ENCODE measurements at regions not wholly inside any gene's neighbourhood (a gene's known extent, or its start where the extent isn't known, plus 50 kb on each side); places are given as distances from the start of the nearest gene placed in this dataset.

DNA sequence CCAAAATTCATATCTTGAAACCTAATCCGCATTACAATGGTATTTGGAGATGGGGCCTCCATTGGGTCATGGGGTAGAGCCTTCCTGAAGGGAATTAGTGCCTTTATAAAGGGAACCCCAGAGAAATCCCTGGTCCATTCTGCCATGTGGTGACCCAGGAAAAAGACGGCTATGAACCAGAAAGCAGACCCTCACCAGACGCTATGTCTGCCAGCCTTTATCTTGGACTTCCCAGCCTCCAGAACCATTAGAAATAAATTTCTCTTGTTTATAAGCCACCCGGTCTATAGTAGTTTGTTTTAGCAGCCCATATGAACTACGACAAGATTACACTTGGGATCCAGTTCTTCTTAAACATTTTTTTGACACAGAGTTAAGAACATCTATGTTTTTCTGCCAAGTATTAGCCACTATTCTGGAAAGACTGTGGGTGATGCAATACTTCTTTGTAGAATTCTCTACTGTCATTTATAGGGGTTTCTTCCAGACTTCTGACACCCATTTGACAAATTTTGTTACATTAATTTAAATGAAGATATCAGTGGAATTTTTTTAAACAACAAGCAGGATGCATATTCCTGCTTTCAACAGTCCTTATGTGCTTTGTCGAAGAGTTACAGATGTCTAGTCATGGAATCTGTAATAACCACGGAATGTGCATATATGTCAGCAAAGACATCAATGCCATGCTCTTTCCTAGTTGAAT is 572.4 kb downstream of the NR2F1-AS1 start:
- TF ChIP-seq, protein P1, sequence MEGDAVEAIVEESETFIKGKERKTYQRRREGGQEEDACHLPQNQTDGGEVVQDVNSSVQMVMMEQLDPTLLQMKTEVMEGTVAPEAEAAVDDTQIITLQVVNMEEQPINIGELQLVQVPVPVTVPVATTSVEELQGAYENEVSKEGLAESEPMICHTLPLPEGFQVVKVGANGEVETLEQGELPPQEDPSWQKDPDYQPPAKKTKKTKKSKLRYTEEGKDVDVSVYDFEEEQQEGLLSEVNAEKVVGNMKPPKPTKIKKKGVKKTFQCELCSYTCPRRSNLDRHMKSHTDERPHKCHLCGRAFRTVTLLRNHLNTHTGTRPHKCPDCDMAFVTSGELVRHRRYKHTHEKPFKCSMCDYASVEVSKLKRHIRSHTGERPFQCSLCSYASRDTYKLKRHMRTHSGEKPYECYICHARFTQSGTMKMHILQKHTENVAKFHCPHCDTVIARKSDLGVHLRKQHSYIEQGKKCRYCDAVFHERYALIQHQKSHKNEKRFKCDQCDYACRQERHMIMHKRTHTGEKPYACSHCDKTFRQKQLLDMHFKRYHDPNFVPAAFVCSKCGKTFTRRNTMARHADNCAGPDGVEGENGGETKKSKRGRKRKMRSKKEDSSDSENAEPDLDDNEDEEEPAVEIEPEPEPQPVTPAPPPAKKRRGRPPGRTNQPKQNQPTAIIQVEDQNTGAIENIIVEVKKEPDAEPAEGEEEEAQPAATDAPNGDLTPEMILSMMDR (IDR thresholded peaks at IDR 0.05; ENCODE audit: low read depth, low read length): no peak
- DNase-seq (ENCODE audit: extremely low read depth, low read depth): no peak

DNA sequence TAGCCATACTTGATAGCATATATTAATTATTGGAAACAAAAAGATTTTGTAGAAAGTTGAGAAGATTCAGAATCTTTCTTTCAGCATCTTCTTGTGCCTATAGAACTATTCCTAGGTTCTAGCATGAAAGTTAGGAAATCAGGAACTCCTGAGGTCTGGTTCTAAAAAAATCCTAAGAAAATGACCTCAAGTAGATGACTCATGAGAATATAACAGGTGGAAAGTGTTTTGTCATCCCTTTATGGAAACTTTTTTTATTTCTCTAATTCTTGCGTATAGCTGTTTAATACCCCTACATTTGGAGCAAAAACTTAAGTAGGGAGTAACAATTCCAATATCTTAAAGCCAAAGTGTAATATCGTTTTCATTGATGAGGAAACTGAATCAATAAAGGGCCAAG is 574.1 kb downstream of the NR2F1-AS1 start:
- DNase-seq (ENCODE audit: extremely low read depth, low read depth): no peak
- TF ChIP-seq, protein P1 (IDR thresholded peaks at IDR 0.05; ENCODE audit: low read depth, low read length): no peak

DNA sequence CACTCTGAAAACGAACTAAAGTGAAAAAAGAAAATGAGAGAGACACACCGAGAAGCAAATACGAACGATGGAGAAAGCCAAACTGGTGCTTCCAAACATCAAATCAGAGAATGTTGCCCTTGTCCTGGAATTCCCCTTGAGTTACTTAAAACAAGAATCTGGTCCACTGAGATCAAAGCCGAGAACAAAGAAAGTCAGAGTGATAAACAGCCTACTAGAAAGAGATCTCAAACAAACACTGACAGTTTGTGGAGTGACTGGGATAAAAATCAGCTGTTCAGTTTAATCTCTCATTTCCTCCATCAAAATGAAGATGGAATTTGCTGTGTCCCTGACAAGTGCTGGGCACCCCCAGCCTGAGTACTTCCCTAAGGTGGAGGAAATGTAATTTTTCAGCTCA is 582.6 kb downstream of the NR2F1-AS1 start:
- TF ChIP-seq, protein P1 (IDR thresholded peaks at IDR 0.05; ENCODE audit: low read depth, low read length): no peak
- DNase-seq (ENCODE audit: extremely low read depth, low read depth): no peak

DNA sequence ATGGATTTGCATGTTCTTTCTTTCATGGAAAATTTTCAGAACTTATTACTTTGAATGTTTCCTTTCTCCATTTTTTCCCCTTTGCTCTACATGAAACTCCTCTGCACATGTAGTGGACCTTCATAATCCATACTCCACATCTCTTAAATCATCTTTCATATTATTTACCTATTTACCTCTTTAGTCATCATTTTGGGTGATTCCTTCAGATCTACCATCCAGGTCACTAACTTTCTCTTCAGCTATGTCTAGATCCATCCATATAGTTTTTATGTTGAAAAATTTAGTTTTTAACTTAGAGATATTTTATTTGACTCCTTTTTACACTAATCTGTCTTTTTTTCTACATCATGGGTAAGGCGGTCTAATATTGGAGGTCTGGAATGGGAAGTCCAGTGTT is 586.6 kb downstream of the NR2F1-AS1 start:
- no peak for DNase-seq (ENCODE audit: extremely low read depth, low read depth)
- TF ChIP-seq, protein P1 (IDR thresholded peaks at IDR 0.05; ENCODE audit: low read depth, low read length): no peak

DNA sequence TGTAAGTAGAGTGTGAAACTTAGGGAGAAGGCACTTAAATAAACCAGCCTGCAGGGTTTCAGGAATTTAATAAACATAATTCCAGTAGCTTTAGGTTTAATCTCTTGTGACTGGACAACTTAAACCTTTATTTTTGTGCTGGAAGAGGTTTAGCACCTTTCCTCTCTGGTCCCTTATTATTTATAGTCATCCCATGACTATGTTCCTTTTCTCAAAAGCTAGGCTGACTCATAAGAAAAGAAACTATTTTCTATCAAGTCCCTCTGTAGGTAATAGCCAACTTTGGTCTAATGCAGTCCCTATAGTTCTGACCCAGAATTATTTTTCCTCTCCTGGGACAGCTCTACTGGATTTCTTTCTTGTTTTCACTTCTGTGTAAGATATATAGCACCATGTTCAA is 588.9 kb downstream of the NR2F1-AS1 start:
- DNase-seq (ENCODE audit: extremely low read depth, low read depth): no peak
- TF ChIP-seq, protein P1 (IDR thresholded peaks at IDR 0.05; ENCODE audit: low read depth, low read length): no peak

DNA sequence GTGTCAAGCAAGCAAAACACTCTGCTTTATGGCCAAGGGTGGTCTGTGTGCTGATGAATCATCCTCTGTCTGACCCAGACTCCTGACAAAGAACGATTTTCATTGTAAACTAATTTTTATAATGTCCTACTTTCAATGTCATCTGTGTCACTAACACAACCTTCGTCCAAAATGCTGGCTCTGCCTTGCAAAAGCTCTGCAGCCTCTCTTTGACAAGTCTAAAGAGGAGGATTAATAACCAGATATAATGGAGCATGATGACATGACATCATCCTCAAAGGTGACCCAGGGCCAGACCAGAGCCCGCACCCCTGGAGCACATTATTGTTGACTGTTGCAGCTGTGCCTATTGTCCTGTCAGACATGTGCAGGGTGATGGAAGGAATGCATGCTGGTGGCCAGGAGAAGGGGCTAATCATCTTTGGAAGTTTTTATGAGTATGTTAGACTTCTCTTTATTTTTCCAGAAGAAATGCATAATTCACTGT is 589.4 kb downstream of the NR2F1-AS1 start:
- DNase-seq (ENCODE audit: extremely low read depth, low read depth): no peak

DNA sequence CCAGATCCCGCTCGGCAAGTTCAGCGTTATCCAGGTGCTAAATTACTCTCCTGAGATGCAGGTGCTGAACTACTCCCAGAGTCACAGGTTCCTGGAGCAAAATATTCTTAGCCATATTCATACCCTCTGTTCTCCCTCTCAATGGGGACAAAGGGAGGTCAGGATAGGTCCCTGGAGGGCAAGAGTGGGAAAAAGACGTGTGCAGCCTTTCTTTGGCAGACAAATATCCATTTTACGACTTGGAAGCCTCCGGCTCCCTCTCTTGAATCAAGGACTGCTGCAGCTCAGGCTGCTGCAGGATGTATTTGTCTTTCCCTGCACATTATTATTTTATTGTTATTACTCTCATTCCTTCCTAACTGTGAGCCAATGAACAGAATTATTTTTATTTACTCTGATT is 590.2 kb downstream of the NR2F1-AS1 start:
- TF ChIP-seq, protein P1 (IDR thresholded peaks at IDR 0.05; ENCODE audit: low read depth, low read length): no peak
- no peak for DNase-seq (ENCODE audit: extremely low read depth, low read depth)

More for the DNA sequence above, 589.4 kb downstream of the NR2F1-AS1 start:
- TF ChIP-seq, protein P1 (IDR thresholded peaks at IDR 0.05; ENCODE audit: low read depth, low read length): no peak
